Neuronal stem cell (in vitro differentiated cells): ENCODE measurements at regions not wholly inside any gene's neighbourhood (a gene's known extent, or its start where the extent isn't known, plus 50 kb on each side); places are given as distances from the start of the nearest gene placed in this dataset.

ENCODE experiments used
- DNase-seq: peaks from one replicate; pipeline ENCODE4 v3.0.0-alpha.2; 2013; ENCODE audit warnings: low spot score
- H2AFZ ChIP-seq: one replicate; pipeline ENCODE4 v1.6.1; 2013; ENCODE audit warnings: mild to moderate bottlenecking, low read length, inconsistent platforms
- H2AK5ac ChIP-seq: 2 replicates; pipeline ENCODE4 v1.6.1; 2013; ENCODE audit warnings: low read depth, mild to moderate bottlenecking, inconsistent platforms, low read length, moderate library complexity, mixed read lengths
- H2BK120ac ChIP-seq: 2 replicates; pipeline ENCODE4 v1.6.1; 2013; ENCODE audit warnings: low read depth, mild to moderate bottlenecking, inconsistent platforms, low read length, moderate library complexity, mixed read lengths
- H2BK12ac ChIP-seq: one replicate; pipeline ENCODE4 v1.6.1; 2013; ENCODE audit warnings: low read length, inconsistent platforms
- H2BK15ac ChIP-seq: 2 replicates; pipeline ENCODE4 v1.6.1; 2013; ENCODE audit warnings: mild to moderate bottlenecking, low read length, inconsistent platforms, mixed read lengths
- H2BK5ac ChIP-seq: one replicate; pipeline ENCODE4 v1.6.1; 2013; ENCODE audit warnings: inconsistent platforms, mild to moderate bottlenecking, low read length, moderate library complexity
- H3K14ac ChIP-seq: one replicate; pipeline ENCODE4 v1.6.1; 2013; ENCODE audit warnings: low read length, inconsistent platforms
- H3K18ac ChIP-seq: 2 replicates; pipeline ENCODE4 v1.6.1; 2013; ENCODE audit warnings: low read length, inconsistent platforms
- H3K23ac ChIP-seq: 2 replicates; pipeline ENCODE4 v1.6.1; 2013; ENCODE audit warnings: low read depth, mild to moderate bottlenecking, mixed read lengths, low read length, inconsistent platforms; ENCODE audit not compliant: poor library complexity
- H3K27ac ChIP-seq: replicated peaks from 3 replicates; pipeline ENCODE4 v1.5.1; 2013; ENCODE audit warnings: low read length, inconsistent platforms
- H3K27me3 ChIP-seq, 3 experiments: 2 replicates each; pipeline ENCODE4 v1.6.1; 2013; ENCODE audit warnings: low read length in 3 of 3, mild to moderate bottlenecking in 2 of 3, inconsistent platforms in 1 of 3, low read depth in 1 of 3, mixed read lengths in 1 of 3, moderate library complexity in 1 of 3; ENCODE audit not compliant: control insufficient read depth in 3 of 3, insufficient read depth in 3 of 3
- H3K36me3 ChIP-seq, 2 donors: replicated peaks in 1 of 2; 2 replicates each; pipeline ENCODE4 v1.6.1; 2013; ENCODE audit warnings: low read length in 2 of 2; ENCODE audit not compliant: control insufficient read depth in 2 of 2, insufficient read depth in 2 of 2
- H3K4ac ChIP-seq: 2 replicates; pipeline ENCODE4 v1.6.1; 2013; ENCODE audit warnings: inconsistent platforms, mild to moderate bottlenecking, low read length, moderate library complexity
- H3K4me1 ChIP-seq, 2 donors: 1 replicate in 1 of 2; 2 replicates in 1 of 2; pipeline ENCODE4 v1.6.1; 2013; ENCODE audit warnings: low read length in 2 of 2, low read depth in 1 of 2; ENCODE audit not compliant: control insufficient read depth in 2 of 2, insufficient read depth in 1 of 2
- H3K4me2 ChIP-seq: one replicate; pipeline ENCODE4 v1.6.1; 2013; ENCODE audit warnings: mild to moderate bottlenecking, low read length, inconsistent platforms; ENCODE audit not compliant: insufficient read depth, poor library complexity, severe bottlenecking
- H3K4me3 ChIP-seq, 2 donors: 2 replicates each; pipeline ENCODE4 v1.5.1; 2013; ENCODE audit warnings: low read length in 2 of 2, mild to moderate bottlenecking in 2 of 2, inconsistent platforms in 1 of 2, moderate library complexity in 1 of 2
- H3K79me1 ChIP-seq: one replicate; pipeline ENCODE4 v1.6.1; 2013; ENCODE audit warnings: low read depth, mild to moderate bottlenecking, inconsistent platforms, low read length, moderate library complexity
- H3K9ac ChIP-seq: one replicate; pipeline ENCODE4 v1.6.1; 2013; ENCODE audit warnings: mild to moderate bottlenecking, low read depth, low read length, inconsistent platforms; ENCODE audit not compliant: poor library complexity
- H3K9me3 ChIP-seq, 2 donors: replicated peaks in 1 of 2; 2 replicates each; pipeline versions ENCODE3 to v1.6.1; 2013; ENCODE audit warnings: low read length in 2 of 2, mild to moderate bottlenecking in 2 of 2, inconsistent platforms in 1 of 2, low read depth in 1 of 2, mixed read lengths in 1 of 2, moderate library complexity in 1 of 2; ENCODE audit not compliant: control insufficient read depth in 2 of 2, insufficient read depth in 1 of 2
- H4K8ac ChIP-seq: one replicate; pipeline ENCODE4 v1.6.1; 2013; ENCODE audit warnings: low read depth, mild to moderate bottlenecking, inconsistent platforms, low read length, moderate library complexity
- H4K91ac ChIP-seq: one replicate; pipeline ENCODE4 v1.6.1; 2013; ENCODE audit warnings: low read length, low read depth, mild to moderate bottlenecking, inconsistent platforms; ENCODE audit not compliant: poor library complexity
- WGBS, 2 donors: extraction: QIAGEN DNeasy Blood & Tissue Kit; methylation state at CpG; one replicate each; pipeline ENCODE4 v1.1.7; 2013; ENCODE audit warnings: missing lambda C conversion rate in 2 of 2, mixed read lengths in 1 of 2; ENCODE audit not compliant: insufficient read length in 2 of 2, insufficient replicate concordance in 1 of 2; ENCODE audit errors: extremely low coverage in 2 of 2; 5-methylcytosine and 5-hydroxymethylcytosine counted together

DNA sequence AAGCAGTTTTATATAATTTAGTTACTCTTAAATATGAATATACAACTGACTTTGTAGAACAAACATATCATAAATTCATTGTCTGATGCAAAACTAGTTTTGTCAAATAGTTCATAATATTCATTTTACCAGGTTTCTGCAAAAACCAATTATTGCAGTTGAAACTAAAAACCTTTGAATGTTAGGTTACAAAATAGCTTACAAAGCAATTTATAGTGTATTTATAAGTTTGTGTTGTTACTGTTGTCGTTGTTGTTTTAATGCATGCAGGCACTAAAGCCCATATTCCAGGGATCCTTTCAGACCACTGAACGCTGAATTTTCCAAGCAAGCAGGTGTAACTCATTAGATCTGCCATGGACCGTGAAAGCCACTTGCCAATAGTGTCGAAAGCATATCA, 427.6 kb downstream of the ZFHX3 start:
- H2AK5ac ChIP-seq: no peak overlapping the region
- H3K36me3 ChIP-seq: no peaks in the 10 kb centered on the region
- H3K27ac ChIP-seq: no peak overlapping the region
- H4K91ac ChIP-seq: no peak overlapping the region
- no peak for DNase-seq
- no peak overlapping the region for H3K23ac ChIP-seq
- no peak overlapping the region for H2BK120ac ChIP-seq
- H3K9me3 ChIP-seq: peaks cover 0 to 13% of the 10 kb centered on the region in 2 donors
- no peak overlapping the region for H3K9ac ChIP-seq
- no CpG with 5 or more reads among the region's 4 CpGs for WGBS, 2 donors
- no peak overlapping the region for H2BK5ac ChIP-seq
- no peak overlapping the region for H2BK12ac ChIP-seq
- H3K4me3 ChIP-seq: no peak overlapping the region
- H2AFZ ChIP-seq: no peak overlapping the region
- H2BK15ac ChIP-seq: no peak overlapping the region
- no peak overlapping the region for H3K18ac ChIP-seq
- H3K4me2 ChIP-seq: no peak overlapping the region
- H3K14ac ChIP-seq: no peak overlapping the region
- H3K79me1 ChIP-seq: no peaks in the 10 kb centered on the region
- no peaks in the 10 kb centered on the region for H3K27me3 ChIP-seq
- H4K8ac ChIP-seq: no peak overlapping the region
- no peak overlapping the region for H3K4ac ChIP-seq
- H3K4me1 ChIP-seq: no peaks in the 10 kb centered on the region

DNA sequence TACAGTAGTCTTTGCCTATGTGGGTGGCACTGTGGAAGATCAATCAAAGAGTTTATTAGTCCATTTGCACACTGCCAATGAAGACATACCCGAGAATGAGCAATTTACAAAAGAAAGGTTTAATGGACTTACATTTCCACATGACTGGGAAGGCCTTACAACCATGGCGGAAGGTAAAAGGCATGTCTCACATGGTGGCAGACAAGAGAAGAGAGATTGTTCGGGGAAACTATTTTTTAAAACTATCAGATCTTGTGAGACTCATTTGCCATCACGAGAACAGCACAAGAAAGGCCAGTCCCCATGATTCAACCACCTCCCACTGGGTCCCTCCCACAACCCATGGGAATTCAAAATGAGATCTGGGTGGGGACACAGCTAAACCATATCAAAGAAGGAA, 432.1 kb downstream of the ZFHX3 start:
- H3K4ac ChIP-seq: no peak overlapping the region
- no peak overlapping the region for H3K23ac ChIP-seq
- no peak for DNase-seq
- H3K27ac ChIP-seq: no peak overlapping the region
- no peaks in the 10 kb centered on the region for H3K4me1 ChIP-seq
- H3K18ac ChIP-seq: no peak overlapping the region
- no peak overlapping the region for H3K9ac ChIP-seq
- no peak overlapping the region for H2AFZ ChIP-seq
- no peak overlapping the region for H4K8ac ChIP-seq
- peaks cover 0 to 13% of the 10 kb centered on the region in 2 donors for H3K9me3 ChIP-seq
- no peak overlapping the region for H2BK12ac ChIP-seq
- no peak overlapping the region for H4K91ac ChIP-seq
- H2AK5ac ChIP-seq: no peak overlapping the region
- no CpG with 5 or more reads among the region's 4 CpGs for WGBS, 2 donors
- H2BK15ac ChIP-seq: no peak overlapping the region
- no peak overlapping the region for H3K14ac ChIP-seq
- H3K79me1 ChIP-seq: no peaks in the 10 kb centered on the region
- no peak overlapping the region for H3K4me2 ChIP-seq
- H2BK120ac ChIP-seq: no peak overlapping the region
- H3K4me3 ChIP-seq: no peak overlapping the region
- H3K27me3 ChIP-seq: no peaks in the 10 kb centered on the region
- no peaks in the 10 kb centered on the region for H3K36me3 ChIP-seq
- no peak overlapping the region for H2BK5ac ChIP-seq

DNA sequence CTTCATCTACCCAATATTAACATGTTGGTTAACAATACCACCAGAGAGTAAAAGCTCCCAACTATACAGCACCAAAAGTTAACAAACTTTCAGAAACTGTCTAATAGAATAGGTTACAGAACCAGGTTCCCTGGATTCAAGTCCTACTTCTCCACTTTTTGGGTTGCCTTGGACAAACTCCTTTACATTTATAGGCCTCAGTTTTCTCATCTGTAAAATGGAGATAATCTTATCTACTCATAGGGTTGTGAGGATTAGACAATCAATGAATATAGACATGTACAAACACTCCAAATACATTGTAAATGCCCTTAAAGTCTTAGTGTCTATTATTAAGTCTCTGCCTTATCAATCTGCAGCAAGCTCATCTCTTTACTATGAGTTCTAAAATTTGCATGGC, 435.2 kb downstream of the ZFHX3 start:
- H3K9ac ChIP-seq: no peak overlapping the region
- H3K4me3 ChIP-seq: no peak overlapping the region
- H2AK5ac ChIP-seq: no peak overlapping the region
- no peak overlapping the region for H2BK120ac ChIP-seq
- H2AFZ ChIP-seq: no peak overlapping the region
- no peaks in the 10 kb centered on the region for H3K36me3 ChIP-seq
- H3K4me1 ChIP-seq: no peaks in the 10 kb centered on the region
- no peak overlapping the region for H2BK5ac ChIP-seq
- peaks cover 0 to 9% of the 10 kb centered on the region in 2 donors for H3K9me3 ChIP-seq
- no peak overlapping the region for H4K8ac ChIP-seq
- H3K27me3 ChIP-seq: no peaks in the 10 kb centered on the region
- H2BK12ac ChIP-seq: no peak overlapping the region
- no peak overlapping the region for H3K4me2 ChIP-seq
- H4K91ac ChIP-seq: no peak overlapping the region
- DNase-seq: no peak
- H3K23ac ChIP-seq: no peak overlapping the region
- H3K18ac ChIP-seq: no peak overlapping the region
- H3K79me1 ChIP-seq: no peaks in the 10 kb centered on the region
- H3K4ac ChIP-seq: no peak overlapping the region
- no peak overlapping the region for H2BK15ac ChIP-seq
- H3K14ac ChIP-seq: no peak overlapping the region
- no peak overlapping the region for H3K27ac ChIP-seq

DNA sequence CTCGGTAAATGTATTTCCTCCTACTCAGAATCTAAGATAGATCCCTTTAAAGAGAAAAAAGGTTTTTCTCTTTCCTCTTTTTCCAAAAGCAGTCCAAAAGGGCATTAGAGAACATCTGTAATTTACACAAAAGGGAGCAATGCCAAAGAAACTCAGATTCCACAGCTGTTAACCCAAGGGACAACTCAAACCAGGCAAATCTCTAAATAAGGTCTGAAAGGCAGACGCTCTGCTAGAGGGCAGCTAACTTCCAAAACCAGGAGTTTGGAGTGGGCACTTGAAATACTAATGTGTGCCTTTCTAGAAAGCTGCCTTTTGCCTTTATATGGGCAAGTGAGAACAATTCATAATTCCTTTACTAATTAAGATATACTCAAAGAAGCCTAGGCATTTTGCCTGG, 435.7 kb downstream of the ZFHX3 start:
- no peak overlapping the region for H3K14ac ChIP-seq
- peaks cover 0 to 8% of the 10 kb centered on the region in 2 donors for H3K9me3 ChIP-seq
- no peak overlapping the region for H3K9ac ChIP-seq
- no CpG with 5 or more reads among the region's 2 CpGs for WGBS, 2 donors
- H3K23ac ChIP-seq: no peak overlapping the region
- H3K18ac ChIP-seq: no peak overlapping the region
- H2BK120ac ChIP-seq: no peak overlapping the region
- no peak overlapping the region for H2AK5ac ChIP-seq
- H3K4me3 ChIP-seq: no peak overlapping the region
- H3K27ac ChIP-seq: no peak overlapping the region
- no peak overlapping the region for H3K4me2 ChIP-seq
- H2BK12ac ChIP-seq: no peak overlapping the region
- no peak overlapping the region for H2AFZ ChIP-seq
- H4K8ac ChIP-seq: no peak overlapping the region
- H3K36me3 ChIP-seq: no peaks in the 10 kb centered on the region
- no peak for DNase-seq
- H2BK15ac ChIP-seq: no peak overlapping the region
- H2BK5ac ChIP-seq: no peak overlapping the region
- H3K79me1 ChIP-seq: no peaks in the 10 kb centered on the region
- H4K91ac ChIP-seq: no peak overlapping the region
- H3K27me3 ChIP-seq: no peaks in the 10 kb centered on the region
- H3K4ac ChIP-seq: no peak overlapping the region
- H3K4me1 ChIP-seq: no peaks in the 10 kb centered on the region
